Head of caudate nucleus (tissue), 42 donors: ENCODE measurements at regions not wholly inside any gene's neighbourhood (a gene's known extent, or its start where the extent isn't known, plus 50 kb on each side); places are given as distances from the start of the nearest gene placed in this dataset.

Experiments
- DNase-seq, 42 donors: peaks; one replicate each; pipeline versions ENCODE4 v3.0.0 to v3.0.0-alpha.2; 2020 to 2021; ENCODE audit warnings: mixed read lengths in 7 of 42
- intact Hi-C: fragments of 100-400 bp; cut with DNase I; formaldehyde crosslinking; loops from one replicate; pipeline ENCODE4 v1.15.0; 2022

DNA sequence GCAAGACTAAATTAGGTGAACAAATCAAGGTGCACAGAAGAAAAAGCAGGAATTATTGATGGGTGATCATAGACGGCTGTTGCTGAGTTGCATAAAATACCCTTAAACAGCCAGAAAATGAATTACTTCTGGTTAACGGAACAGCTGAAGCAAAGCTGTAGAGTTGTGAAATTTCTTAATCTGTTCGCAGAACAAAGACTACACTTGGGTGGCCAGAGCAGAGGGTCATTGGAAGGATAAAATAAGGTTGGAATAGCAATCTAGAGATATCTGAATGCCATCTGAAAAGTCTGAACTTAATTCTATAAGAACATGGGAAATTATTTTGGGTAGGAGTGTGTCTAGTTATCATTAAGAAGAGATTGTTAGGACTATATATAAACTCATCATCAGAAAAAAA lies 339.1 kb upstream of the RSPO3 start:
- no peak for DNase-seq
- intact Hi-C loops = no loop called here

DNA sequence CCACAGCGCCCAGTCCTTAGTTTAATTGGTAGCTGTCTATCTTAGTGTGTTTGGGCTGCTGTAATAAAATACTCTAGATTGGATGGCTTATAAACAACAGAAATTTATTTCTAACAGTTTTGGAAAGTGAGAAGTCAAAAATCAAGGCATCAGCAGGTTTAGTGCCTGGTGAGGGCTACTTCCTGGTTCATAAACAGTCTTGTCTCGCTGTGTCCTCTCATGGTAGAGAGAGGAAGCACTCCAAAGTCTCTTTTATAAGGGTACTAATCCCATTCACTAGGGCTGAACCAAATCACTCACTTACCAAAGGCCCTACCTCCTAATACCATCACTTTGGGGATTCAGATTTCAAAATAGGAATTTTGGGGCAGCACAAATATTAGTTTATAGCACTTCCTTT lies 336.9 kb upstream of the RSPO3 start:
- no peak for DNase-seq
- intact Hi-C loops = no loop called here

DNA sequence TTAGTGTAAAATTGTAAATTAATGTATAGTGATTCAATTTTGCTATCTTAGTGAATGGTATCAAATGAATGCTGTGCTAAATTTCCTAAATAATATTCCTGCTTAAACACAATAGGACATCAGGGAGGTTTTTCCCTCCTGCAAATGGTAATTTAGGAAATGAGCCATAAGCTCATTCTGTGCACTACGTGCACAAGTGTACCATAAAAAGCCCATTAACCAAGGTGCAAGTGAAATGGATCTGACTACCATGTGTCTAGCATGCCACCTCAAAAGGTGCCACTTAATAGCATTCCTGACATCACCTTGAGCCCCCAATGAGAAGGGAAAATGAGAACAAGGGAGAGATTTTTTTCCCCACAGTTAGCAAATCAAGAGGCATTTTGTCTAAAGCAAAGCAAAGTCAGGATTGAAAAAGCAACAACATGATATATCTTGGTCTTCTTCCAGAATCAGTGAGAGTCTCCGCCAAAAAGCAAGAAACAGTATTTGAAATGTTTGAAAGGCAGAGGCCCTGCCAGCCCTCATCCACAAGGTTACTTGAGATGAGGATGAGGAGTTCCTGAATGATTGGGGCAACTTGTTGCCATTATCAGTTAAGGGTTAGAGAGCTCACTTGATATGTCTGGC lies 334.2 kb upstream of the RSPO3 start:
- intact Hi-C loops = no loop called here

DNA sequence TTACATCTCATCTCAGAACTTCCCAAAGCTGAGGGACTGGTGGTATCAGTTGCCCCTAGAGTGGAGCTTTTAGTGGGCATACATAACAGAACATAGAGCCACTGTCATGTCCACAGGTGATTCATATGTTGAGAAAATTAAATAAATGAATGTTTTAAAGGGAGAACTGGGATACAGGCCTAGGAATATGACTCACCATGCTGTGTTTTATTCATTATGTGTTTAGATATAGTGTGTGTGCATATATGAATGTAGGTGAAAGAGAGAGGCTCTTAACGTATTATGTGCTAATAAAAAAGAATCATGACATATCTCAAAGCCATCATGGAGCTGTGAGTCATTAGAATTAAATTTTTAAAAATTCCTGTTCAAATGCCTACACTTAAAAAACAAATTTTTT lies 332.2 kb upstream of the RSPO3 start:
- no peak for DNase-seq
- intact Hi-C loops = no loop called here

More for the DNA sequence above, 334.2 kb upstream of the RSPO3 start:
- no peak for DNase-seq

DNA sequence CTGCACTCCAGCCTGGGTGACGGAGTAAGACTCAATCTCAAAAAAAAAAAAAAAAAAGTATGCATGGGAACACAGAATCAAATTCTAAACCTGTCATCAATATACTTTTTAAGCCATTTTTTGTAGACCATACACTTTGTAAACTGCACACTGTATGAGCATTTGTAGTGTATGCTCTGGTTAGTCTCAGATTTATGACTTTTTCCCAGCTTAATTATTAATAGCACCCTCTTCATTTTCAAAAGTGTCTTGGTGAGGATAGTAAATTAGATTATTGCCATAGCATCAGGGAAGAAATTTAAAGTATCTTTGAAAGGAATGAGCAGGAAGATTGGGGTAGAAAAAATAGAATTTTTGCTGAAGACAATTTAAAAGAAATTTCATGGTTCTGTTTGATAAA lies 330.8 kb upstream of the RSPO3 start:
- DNase-seq = no peak
- intact Hi-C loops = no loop called here

DNA sequence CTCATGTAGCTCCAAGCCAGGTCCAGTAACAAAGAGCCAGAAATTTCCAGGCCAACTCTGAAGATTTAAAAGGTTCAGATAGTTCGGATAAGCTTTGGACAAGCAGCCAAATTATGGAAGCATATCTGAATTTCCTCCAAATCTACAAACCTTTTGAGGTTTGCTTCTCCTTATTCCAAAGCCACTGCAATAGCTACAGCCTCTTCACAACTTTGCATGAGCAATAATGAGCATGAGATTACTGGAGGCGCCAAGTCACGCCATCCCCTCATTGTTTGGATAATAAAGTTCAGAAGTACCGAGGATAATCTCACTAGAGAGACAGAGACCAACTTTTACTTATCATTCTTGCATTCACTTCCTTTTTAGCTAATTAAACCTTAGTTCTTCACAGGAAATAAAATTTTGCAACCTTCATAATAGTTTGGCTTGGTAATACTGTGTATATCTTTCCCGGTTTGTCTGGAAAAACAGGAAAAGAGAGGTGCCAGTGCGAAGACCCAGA lies 329.6 kb upstream of the RSPO3 start:
- intact Hi-C loops = no loop called here
- DNase-seq = no peak

DNA sequence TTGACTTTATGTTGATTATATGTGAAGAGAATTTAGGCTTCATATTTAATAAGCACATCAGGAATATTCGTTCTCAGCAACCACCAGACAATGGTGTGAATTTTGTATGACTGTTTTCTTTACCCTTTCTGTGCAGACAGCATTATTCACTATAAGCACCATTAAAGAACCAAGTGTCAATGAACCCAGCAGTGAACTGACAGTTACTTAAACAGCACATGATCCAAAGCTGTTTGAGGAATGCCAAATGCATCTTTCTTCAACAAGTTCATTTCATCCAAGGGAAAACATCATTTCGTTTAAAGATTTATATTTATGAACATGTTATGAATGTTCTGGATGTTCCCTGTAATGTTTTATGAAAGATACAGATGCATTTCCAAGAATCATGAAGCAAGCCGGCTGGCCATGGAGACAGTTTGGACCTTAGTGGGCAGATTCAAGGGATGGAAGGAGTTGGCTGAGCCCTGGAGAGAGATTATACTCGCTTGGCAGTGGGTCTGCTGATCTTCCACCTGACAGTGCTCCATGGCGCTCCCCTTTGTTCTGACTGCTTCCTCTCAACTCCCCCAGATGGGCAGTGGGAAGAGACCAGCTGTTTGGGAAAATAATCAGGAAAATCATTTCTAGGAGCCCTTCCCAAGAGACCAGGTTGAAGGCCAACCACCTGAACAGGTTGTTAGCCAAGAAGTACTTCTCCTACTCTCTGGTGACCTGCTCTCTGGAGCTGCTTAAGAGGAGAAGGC lies 326.0 kb upstream of the RSPO3 start:
- intact Hi-C loops = no loop called here

DNA sequence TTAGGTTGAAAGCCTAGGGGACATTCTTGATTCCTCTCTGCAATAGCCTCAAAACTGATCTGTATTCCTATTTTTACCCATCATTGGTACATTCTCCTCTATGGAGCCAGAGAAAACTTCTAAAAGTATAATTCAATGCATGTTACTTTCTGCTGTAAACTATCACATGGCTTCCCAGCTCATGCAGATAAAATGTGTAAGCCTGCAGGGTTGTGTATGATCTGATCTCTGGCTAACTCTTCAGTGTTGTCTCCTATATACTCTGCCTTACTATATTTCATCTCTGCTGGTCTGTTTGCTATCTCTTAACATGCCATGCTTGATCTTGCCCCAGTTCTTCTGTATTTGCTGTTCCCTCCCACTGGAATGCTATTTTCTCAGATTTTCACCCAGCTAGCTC lies 323.3 kb upstream of the RSPO3 start:
- intact Hi-C loops = no loop called here

More for the DNA sequence above, 326.0 kb upstream of the RSPO3 start:
- DNase-seq = no peak

DNA sequence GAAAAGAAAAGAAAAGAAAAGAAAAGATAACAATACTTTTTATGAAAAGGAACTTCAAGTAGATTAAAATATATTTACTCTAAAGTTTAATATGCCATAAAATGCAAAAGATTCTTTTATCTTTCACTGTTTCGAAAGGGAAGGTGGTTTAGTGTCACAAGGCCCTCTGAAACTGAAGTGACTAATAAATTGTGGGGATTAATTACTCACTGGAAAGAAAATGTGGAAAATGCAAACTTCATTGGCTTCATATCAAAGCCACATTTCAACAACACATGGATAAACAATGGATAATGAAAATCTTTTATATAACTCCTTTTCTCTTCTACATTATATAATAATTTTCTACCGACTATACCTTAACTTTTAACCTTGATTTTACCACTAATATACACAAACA lies 320.5 kb upstream of the RSPO3 start:
- intact Hi-C loops = no loop called here
- no peak for DNase-seq

More for the DNA sequence above, 323.3 kb upstream of the RSPO3 start:
- no peak for DNase-seq

DNA sequence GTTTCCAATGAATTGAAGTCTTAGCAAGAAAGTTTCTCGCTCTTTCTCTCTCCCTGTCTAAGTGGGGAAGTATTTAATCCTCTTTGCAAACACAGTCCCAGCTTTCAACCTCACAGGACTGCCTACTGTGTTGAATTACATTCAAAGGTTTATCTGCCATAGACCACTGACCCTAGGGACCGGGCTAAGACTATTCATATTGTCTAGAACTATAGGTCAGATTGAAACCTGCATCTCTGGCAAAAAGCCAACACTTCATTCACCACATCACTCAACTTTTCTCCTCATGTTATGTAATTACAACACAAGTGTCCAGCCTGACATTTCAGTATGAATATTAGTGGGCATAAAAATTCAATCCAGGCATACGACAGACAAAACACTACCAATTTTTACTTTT lies 314.7 kb upstream of the RSPO3 start:
- intact Hi-C loops = no loop called here
- no peak for DNase-seq

DNA sequence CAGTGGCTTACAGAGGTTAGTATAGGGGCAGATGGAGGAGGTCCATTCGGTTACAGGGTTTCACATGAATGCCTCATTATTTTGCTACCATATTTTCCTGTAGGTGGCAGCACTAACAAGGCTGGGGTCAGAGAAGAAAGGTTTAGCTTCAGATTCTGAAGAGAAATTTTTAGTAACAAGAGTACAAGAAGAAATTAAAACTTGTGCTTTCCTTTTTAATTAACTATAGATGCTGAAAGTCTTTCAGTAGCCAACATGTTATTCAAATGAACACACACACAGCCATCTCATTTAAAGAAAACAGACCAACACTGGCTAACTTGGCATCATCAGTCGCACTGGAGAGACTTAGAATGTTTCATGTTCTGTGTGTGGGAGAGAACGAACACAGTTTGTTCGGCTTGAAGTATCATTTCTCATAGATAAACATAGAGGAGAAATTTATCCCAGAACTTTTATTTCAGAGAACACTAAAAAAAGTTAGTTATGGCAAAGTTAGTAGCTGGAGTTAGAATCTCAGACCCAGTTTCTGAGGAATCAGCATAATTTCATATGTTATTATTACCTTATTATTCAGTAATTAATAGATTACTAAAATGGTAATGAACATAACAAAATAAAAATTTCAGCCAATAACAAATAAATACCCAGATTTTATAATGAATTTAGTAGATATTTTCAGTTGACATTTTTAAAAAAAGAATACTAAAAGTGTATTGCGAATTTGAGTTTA lies 314.0 kb upstream of the RSPO3 start:
- intact Hi-C loops = no loop called here
- peak in 24 of 42 donors; percentile 4 to 62 (median 29) for DNase-seq

DNA sequence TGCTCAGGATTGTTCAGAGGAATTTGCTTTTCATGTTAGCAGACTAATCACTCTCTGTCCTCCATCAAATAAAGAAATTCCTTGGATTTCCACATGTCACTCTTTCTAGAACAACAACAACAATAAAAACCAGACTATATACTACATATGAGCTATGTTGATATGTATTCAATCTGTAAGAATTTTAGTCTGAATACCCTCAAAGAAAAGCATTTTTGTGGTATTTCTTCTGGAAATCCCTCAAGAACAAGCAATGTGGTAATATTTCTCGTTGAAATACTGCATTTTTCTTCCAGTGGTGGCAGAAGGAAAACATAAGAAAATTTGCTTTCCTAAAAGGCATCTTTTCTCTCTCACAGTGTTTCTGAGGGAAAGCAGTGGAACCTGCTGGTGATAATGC lies 312.6 kb upstream of the RSPO3 start:
- DNase-seq = no peak
- intact Hi-C loops = no loop called here

DNA sequence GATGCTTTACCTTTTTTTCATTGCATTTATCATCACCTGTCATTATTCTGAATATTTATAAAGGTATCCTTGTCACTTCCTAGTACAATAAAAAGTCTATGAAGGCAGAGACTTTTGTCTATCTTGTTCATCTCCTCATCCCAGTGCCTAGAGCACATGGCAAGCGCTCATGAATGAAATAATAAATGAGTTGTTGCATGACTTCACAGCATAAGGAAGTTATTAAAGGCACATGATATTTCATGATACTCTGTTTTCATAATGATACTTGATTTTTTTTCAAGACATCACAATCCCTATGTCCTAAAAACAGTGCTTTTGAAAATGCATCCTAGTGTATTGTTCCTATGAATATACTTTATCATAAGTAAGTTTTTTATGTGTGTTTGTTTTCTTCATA lies 310.6 kb upstream of the RSPO3 start:
- intact Hi-C loops = no loop called here
- DNase-seq = no peak

DNA sequence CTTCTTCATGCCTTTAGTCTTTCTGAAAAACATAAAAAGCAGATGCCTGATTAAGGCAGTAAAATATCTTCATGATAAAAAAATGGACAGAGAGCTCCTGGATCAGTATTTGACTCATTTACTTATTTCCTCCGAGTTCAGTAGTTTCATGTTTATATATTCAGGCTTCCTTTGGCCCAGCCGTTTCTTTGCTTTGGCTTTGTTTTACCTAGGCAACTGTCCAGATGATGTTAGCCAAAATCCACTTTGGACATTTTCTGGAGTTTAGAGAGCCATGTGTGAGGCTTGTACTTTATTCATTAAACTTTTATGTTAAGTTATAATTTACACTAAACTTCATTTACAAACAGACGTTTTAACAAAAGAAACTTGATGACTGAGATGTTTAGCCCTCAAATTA lies 307.1 kb upstream of the RSPO3 start:
- DNase-seq = no peak
- intact Hi-C loops = no loop called here

DNA sequence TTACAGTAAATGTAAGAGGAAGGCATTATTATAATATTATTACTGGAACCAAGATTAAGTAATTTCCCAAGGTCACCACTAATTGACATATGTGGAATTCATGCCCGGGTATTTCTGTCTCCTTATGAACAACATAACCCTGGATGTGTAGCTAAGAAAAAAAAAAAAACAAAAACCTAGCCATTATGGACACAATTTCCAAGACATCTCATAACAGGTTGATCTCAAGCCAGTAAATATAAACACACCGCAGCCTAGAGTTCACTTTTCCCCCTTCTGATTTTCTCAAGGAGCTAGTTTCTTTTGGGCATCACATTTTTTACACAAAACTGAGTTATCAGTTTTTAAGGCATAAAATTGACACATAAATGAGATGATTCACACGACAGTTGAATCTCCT lies 306.5 kb upstream of the RSPO3 start:
- DNase-seq = no peak
- intact Hi-C loops = no loop called here

DNA sequence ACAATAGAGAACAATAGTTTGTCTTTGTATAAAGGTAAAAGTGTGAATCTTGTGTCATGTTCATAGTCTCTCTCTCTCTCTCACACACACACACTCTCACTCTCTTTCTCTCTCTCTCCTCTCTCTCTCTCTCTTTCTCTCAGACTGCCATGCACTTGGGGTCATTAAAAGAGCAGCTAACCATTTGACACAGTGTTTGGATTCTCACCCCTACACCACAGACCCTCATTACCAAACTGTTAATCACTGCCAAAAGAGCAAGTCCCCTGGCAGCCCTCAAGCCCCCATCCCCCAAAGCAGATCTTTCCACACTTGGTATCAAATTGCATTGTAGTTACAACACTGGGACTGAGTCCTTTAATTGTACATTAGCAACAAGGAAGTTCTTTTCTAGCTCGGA lies 305.8 kb upstream of the RSPO3 start:
- DNase-seq = no peak
- intact Hi-C loops = no loop called here

DNA sequence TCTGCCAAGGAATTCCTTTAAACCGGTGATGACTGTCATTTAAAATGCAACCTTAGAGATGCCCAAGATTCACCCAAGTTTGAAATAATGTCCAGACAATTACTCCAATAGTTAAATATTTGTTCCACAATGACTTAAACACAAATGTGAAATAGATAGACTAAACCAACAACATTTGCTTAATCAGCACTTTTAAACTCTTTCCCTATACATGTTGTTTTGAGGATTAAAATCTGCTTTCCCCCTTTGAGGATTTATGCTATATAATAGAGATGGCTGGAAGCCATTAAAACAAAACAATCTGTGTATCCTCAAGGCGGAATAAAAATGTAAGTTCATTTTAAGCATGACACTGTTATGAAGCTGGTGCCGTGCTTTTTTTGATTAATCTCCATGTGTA lies 297.8 kb upstream of the RSPO3 start:
- intact Hi-C loops = no loop called here
- DNase-seq = no peak

DNA sequence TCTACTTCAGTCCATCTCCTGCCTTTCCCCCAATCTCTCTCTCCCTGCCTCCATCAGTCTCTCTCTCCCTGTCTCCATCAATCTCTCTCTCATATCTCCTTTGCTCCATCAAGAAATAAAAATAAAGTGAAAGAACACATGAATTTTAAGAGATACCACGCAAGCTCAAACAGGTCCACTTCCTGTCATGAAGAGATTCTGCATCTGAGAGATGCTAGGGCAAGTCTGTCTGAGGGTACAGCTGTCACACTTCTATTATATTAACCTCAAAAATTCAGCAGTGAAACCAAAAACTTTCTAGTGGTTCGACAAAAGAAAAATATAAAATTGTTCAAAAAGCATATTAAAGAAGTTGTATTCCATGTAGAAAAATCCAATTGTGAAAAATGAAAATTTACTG lies 296.8 kb upstream of the RSPO3 start:
- DNase-seq = no peak
- intact Hi-C loops = no loop called here

DNA sequence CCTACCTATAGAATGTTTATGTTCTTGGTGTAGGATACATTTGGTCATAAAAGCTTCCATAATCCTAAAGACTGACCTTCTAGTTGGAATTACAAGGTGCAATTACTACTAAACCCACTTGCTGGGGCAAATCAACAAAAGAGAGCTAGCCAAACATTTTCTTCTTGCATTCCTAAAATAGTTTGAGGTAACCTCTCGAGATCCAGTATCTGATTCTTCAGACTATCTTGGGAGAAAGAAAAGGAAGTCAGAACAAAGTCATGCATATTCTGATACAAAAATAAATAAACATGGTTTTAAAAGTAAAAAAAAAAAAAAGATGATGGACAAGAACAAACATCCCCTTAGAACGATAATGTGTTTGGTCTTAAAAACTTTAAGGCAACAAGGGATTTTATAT lies 294.2 kb upstream of the RSPO3 start:
- no peak for DNase-seq
- intact Hi-C loops = no loop called here

DNA sequence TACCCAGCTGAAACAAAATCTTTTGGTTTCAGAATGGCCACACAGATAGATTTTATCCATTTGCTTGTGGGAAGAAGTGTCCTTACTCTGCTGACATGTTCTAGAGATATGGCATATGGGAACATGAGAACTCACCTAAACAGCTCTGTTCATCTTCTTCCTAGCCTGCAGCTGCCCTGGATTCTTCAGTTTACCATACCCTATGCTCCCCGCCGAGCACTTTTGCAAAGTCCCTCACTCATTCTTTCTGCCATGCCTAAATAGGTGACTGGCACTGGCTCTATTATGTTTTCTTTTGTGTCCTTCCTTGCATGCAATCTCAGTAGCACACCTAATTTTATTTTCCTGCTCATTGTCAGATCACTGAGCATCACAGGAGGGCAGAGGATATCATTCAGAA lies 293.7 kb upstream of the RSPO3 start:
- intact Hi-C loops = no loop called here

More for the DNA sequence above, 293.7 kb upstream of the RSPO3 start:
- DNase-seq = no peak
